ENCODE measurements at regions not wholly inside any gene's neighbourhood (a gene's known extent, or its start where the extent isn't known, plus 50 kb on each side); places are given as distances from the start of the nearest gene placed in this dataset.

GRCh38 chr3:16122661-16123060, 51.8 kb upstream of the GALNT15 start:
- Histone ChIP-seq H3K27me3 (no peaks in the 10 kb centered on the region), H3K36me3 (no peaks in the 10 kb centered on the region), H3K4me3 (ENCODE audit: low read depth in 1 of 2, low read length in 1 of 2) (no peak overlapping the region), H3K27ac (no peak overlapping the region), H3K4me1 (ENCODE audit: control insufficient read depth in 1 of 2, insufficient read depth in 1 of 2, low read depth in 1 of 2, low read length in 1 of 2) (no peaks in the 10 kb centered on the region), H3K9me3 (no peaks in the 10 kb centered on the region)
- no peak for TF ChIP-seq CTCF (IDR thresholded peaks at IDR 0.05)

GRCh38 chr3:16124636-16125035, 49.8 kb upstream of the GALNT15 start:
- H3K9me3 ChIP-seq = no peaks in the 10 kb centered on the region

More at GRCh38 chr3:16124636-16125035, 49.8 kb upstream of the GALNT15 start:
- Histone ChIP-seq H3K27ac (no peak overlapping the region), H3K4me3 (ENCODE audit: low read depth in 1 of 2, low read length in 1 of 2) (no peak overlapping the region), H3K36me3 (no peaks in the 10 kb centered on the region), H3K4me1 (ENCODE audit: control insufficient read depth in 1 of 2, insufficient read depth in 1 of 2, low read depth in 1 of 2, low read length in 1 of 2) (no peaks in the 10 kb centered on the region), H3K27me3 (no peaks in the 10 kb centered on the region)
- TF ChIP-seq CTCF (IDR thresholded peaks at IDR 0.05) = no peak

Measured in neutrophil (primary cell).